Immature natural killer cell (primary cell): ENCODE measurements at regions not wholly inside any gene's neighbourhood (a gene's known extent, or its start where the extent isn't known, plus 50 kb on each side); places are given as distances from the start of the nearest gene placed in this dataset.

ENCODE experiments used
- DNase-seq, 3 donors: peaks; one replicate each; pipeline ENCODE4 v3.0.0; 2022; ENCODE audit warnings: mixed read lengths in 1 of 3
- H3K27ac Mint-ChIP-seq, 6 donors: one replicate each; pipeline ENCODE4 v1.8.0; 2020; ENCODE audit warnings: mixed read lengths in 6 of 6, mild to moderate bottlenecking in 5 of 6, inconsistent platforms in 4 of 6, moderate library complexity in 3 of 6
- H3K27me3 Mint-ChIP-seq, 3 donors: one replicate each; pipeline ENCODE4 v1.8.0; 2020 to 2021; ENCODE audit warnings: low read depth in 3 of 3, mild to moderate bottlenecking in 3 of 3, mixed read lengths in 3 of 3, moderate library complexity in 3 of 3, inconsistent platforms in 1 of 3
- H3K36me3 Mint-ChIP-seq, 3 donors: one replicate each; pipeline ENCODE4 v1.8.0; 2020; ENCODE audit warnings: mixed read lengths in 3 of 3, inconsistent platforms in 2 of 3, mild to moderate bottlenecking in 2 of 3
- H3K4me1 Mint-ChIP-seq, 2 donors: one replicate each; pipeline ENCODE4 v1.8.0; 2020; ENCODE audit warnings: inconsistent platforms in 2 of 2, mild to moderate bottlenecking in 2 of 2, mixed read lengths in 2 of 2, moderate library complexity in 1 of 2
- H3K4me3 Mint-ChIP-seq, 5 donors: one replicate each; pipeline ENCODE4 v1.8.0; 2020; ENCODE audit warnings: mild to moderate bottlenecking in 5 of 5, mixed read lengths in 5 of 5, inconsistent platforms in 3 of 5, moderate library complexity in 3 of 5
- H3K9me3 Mint-ChIP-seq, 6 donors: one replicate each; pipeline ENCODE4 v1.8.0; 2020; ENCODE audit warnings: mild to moderate bottlenecking in 6 of 6, mixed read lengths in 6 of 6, inconsistent platforms in 4 of 6, moderate library complexity in 3 of 6

DNA sequence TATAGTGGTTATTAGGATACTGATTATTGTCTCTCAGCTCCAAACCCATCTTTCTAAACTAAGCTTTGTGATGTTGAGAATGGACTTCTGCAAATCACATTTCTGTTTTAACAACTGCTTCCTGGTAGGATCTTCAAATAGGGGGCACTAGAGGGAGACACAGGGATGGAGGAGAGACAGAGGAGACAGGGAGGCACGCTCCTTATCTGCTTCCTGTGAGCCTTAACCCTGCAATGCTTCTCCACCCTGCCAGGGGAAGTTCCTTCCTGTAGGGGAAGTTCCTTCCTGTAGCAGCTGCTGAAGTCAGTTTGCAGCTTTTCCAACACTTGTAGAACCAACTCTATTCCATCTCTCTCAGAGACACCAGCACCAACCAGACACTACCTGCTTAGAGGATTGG is 847.2 kb downstream of the CCSER2 start:
- Mint-ChIP-seq H3K4me3 (no peak overlapping the region), H3K4me1 (no peaks in the 10 kb centered on the region), H3K36me3 (no peaks in the 10 kb centered on the region), H3K27me3 (peaks cover 0 to 6% (median 2%) of the 10 kb centered on the region in 3 donors), H3K9me3 (peaks cover 0 to 13% (median 7%) of the 10 kb centered on the region in 6 donors), H3K27ac (no peak overlapping the region)
- no peak for DNase-seq

DNA sequence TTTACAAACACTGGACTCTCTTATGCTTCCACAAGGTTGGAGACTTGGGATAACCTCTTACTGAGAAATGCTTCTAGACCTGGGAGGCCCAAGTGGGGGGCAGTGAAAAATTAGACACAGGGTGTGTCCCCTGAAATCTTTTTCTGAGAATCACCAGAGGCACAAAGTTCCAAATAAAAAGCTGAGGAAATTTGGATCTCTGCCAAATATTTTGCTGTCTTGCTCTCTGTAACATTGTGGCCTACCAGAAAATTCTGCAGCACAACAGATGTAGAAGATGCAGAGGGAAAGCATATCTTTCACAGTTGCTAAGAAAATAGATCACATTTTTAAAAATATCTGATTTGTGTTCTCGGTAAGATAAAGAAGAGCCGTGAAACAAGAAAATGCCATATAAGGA is 849.4 kb downstream of the CCSER2 start:
- no peaks in the 10 kb centered on the region for H3K4me1 Mint-ChIP-seq
- H3K27ac Mint-ChIP-seq: no peak overlapping the region
- H3K27me3 Mint-ChIP-seq: peaks cover 0 to 2% (median 2%) of the 10 kb centered on the region in 3 donors
- no peaks in the 10 kb centered on the region for H3K36me3 Mint-ChIP-seq
- peaks cover 0 to 15% (median 8%) of the 10 kb centered on the region in 6 donors for H3K9me3 Mint-ChIP-seq
- no peak overlapping the region for H3K4me3 Mint-ChIP-seq
- no peak for DNase-seq

DNA sequence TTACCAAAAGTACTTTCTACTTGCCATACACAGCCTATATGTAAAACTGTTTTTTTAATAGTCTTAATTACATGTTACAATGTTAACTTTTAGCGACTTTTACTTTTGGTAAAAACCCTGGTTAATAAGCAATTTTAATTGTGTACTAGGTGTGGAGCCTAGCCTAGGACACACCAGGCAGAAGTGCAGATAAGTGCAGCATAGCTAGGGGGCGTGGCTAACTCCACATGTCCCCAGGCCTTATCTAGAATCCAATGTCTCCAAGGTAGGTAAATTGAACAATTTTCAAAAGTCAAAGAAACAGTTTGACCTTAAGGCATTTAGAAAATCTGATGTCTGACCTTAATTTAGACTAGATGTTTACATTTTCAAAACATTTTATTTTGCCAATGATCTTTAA is 858.7 kb downstream of the CCSER2 start:
- Mint-ChIP-seq H3K27ac (no peak overlapping the region), H3K36me3 (no peaks in the 10 kb centered on the region), H3K4me1 (no peaks in the 10 kb centered on the region), H3K9me3 (peaks cover 0 to 26% (median 2%) of the 10 kb centered on the region in 6 donors), H3K4me3 (no peak overlapping the region), H3K27me3 (no peaks in the 10 kb centered on the region)
- DNase-seq: no peak

DNA sequence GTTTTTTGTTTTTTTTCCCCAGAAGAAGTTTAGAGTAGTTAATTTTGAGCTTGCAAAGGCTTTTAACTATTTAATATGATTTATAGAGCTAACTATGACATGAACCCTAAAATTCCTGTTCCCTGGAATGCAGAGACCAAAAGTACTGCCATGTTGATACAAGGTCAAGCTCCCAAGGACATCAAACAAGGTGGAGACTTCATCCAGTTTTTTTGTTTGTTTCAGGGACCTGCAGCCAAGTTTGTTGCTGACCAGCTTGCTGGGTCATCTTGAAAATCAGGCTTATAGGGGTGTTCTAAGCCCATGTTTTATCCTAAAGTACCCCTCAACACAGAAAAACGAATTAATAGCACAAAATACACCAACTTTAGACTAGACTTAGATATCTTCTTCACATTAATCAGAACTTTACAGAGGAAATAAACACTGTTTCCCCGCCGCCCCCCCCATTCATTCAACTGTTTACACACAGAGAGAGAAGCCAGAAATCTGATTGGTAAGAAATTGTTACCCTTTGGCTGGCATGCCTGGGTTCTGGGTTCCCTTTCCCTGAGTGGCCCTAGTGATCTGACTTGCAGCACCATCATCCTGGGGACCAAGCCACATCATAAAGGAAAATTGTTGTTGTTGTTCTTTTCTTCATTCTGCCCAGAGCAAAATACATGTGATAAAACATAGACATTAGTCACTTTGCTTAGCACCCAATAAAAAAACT is 860.5 kb downstream of the CCSER2 start:
- no peaks in the 10 kb centered on the region for H3K36me3 Mint-ChIP-seq
- no peak overlapping the region for H3K4me3 Mint-ChIP-seq
- H3K27me3 Mint-ChIP-seq: no peaks in the 10 kb centered on the region
- no peak overlapping the region for H3K27ac Mint-ChIP-seq
- no peak for DNase-seq
- H3K4me1 Mint-ChIP-seq: no peaks in the 10 kb centered on the region
- peaks cover 0 to 23% (median 2%) of the 10 kb centered on the region in 6 donors for H3K9me3 Mint-ChIP-seq

DNA sequence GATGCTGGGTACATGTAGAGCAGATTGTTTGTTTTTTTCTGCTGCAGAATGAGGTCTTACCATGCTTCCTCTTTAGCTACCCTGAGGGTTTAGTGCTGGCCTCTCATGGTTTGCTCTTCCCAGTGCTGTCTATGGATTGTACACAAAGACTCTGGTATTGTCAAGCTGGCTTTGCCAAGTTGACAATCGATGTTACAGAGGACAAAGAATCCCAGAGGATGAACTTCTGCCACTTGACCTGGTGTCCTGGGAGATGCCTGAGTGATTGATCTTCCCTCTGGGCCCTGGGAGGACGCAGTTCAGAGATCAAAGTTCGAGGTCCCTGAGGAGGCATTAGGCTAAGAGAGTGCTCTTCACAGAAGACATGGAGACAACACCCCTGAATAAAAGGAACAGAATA is 865.4 kb downstream of the CCSER2 start:
- H3K4me3 Mint-ChIP-seq: no peak overlapping the region
- no peak overlapping the region for H3K27ac Mint-ChIP-seq
- H3K9me3 Mint-ChIP-seq: peaks cover 0 to 22% (median 4%) of the 10 kb centered on the region in 6 donors
- H3K36me3 Mint-ChIP-seq: no peaks in the 10 kb centered on the region
- no peaks in the 10 kb centered on the region for H3K27me3 Mint-ChIP-seq
- no peaks in the 10 kb centered on the region for H3K4me1 Mint-ChIP-seq
- DNase-seq: no peak

DNA sequence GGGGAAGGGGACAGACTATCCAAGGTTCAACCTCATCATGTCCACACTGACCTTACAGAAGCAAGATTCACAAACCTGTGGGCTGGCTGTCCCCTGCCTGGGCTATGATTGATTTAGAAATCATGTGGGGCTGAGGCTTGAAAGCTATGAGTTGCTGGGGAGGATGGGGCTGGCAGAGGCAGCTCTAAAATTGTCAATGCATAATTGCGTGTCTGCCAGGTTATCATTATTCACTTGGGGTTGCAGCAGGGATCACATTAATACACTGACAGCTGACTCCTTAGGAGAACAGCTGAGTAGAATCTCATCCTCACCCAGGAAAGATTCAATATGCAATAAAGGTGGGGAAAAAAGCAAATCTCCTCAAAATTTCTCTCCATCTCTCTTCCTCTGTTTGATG is 866.3 kb downstream of the CCSER2 start:
- Mint-ChIP-seq H3K36me3 (no peaks in the 10 kb centered on the region), H3K27ac (no peak overlapping the region), H3K4me3 (no peak overlapping the region), H3K4me1 (no peaks in the 10 kb centered on the region), H3K27me3 (peaks cover 0 to 2% (median 0%) of the 10 kb centered on the region in 3 donors), H3K9me3 (peaks cover 0 to 13% (median 4%) of the 10 kb centered on the region in 6 donors)
- DNase-seq: no peak

DNA sequence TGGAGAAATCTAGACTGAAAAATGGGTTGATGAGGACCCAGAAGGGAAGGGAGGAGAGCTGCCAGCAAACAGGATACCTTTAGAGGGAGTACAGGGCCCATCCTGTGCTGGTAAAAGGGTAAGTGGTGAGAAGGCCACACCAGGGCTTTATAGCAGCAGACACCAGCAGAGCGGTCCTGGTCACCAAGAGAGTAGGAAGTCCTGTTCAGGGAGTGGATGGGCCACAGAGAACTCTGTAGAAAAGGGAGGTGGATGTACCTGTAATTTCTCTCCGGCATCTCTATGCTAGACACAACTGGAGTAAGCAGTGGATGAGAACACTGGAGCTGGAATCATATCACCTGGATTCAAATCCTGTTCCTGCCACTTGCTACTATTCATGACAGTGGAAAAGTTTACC is 867.2 kb downstream of the CCSER2 start:
- DNase-seq: no peak
- Mint-ChIP-seq H3K4me1 (no peaks in the 10 kb centered on the region), H3K4me3 (no peak overlapping the region), H3K9me3 (peaks cover 0 to 18% (median 4%) of the 10 kb centered on the region in 6 donors), H3K36me3 (no peaks in the 10 kb centered on the region), H3K27me3 (peaks cover 0 to 2% (median 0%) of the 10 kb centered on the region in 3 donors), H3K27ac (no peak overlapping the region)

DNA sequence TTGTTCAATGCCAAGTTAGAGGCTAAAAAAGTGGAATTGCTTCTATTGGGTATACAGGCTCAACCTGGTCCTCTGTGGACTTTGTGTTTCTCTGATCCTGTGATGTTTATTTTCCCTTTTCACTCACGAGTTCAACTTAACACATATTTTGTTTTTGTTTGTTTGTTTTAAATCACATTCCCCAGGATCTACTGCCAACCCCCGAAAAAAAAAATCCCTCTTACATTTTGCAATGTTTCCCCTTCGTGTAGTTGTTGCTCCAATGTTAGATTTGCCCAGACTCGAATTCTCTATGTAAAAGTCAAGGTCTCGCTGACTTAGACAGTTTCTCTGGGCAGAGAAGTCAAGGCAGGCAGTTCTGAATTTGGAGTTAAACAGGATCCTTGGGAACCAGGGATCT is 876.4 kb downstream of the CCSER2 start:
- no peaks in the 10 kb centered on the region for H3K4me1 Mint-ChIP-seq
- H3K9me3 Mint-ChIP-seq: peaks cover 2 to 20% (median 6%) of the 10 kb centered on the region in 6 donors
- peaks cover 0 to 2% (median 0%) of the 10 kb centered on the region in 3 donors for H3K27me3 Mint-ChIP-seq
- no peak overlapping the region for H3K4me3 Mint-ChIP-seq
- DNase-seq: no peak
- H3K27ac Mint-ChIP-seq: no peak overlapping the region
- no peaks in the 10 kb centered on the region for H3K36me3 Mint-ChIP-seq

DNA sequence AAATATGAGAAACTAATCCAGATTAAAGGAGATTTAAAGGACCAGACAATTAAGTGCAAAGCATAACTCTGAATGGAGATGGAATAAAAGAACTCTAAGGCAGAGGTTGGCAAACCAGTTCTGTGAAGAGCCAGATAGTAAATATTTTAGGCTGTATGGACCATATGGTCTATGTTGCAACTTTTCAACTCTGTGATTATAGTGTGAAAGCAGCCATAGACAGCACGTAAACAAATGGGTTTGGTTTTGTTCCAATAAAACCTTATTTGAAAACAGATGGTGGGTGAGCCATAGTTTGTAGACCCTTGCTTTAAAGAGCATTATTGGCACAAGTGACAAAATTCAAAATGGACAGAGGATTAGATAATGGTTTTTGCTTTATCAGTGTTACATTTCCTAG is 884.1 kb downstream of the CCSER2 start:
- no peaks in the 10 kb centered on the region for H3K36me3 Mint-ChIP-seq
- no peaks in the 10 kb centered on the region for H3K4me1 Mint-ChIP-seq
- H3K9me3 Mint-ChIP-seq: peaks cover 0 to 22% (median 6%) of the 10 kb centered on the region in 6 donors
- no peak for DNase-seq
- H3K27ac Mint-ChIP-seq: no peak overlapping the region
- H3K4me3 Mint-ChIP-seq: no peak overlapping the region
- peaks cover 0 to 2% (median 0%) of the 10 kb centered on the region in 3 donors for H3K27me3 Mint-ChIP-seq

DNA sequence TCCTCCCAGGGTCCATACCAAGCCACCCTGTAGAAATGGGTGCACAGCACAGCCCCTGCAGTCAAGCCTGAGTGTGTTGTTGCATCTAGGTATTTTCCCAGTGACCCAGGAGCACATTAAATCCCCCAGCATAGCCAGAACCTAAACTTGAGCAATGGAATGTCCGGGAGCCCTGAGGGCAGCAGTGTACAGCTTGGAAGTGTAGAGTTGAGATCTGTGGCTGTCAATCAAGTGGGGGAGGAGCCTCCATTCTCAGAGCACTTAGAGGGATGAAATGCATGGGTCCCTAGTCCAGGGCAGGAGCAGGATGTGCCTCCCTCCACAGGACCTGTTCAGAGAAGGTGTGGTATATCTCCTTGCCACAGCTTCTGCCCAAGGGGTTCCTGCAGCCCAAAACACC is 885.1 kb downstream of the CCSER2 start:
- DNase-seq: no peak
- Mint-ChIP-seq H3K27ac (no peak overlapping the region), H3K27me3 (peaks cover 0 to 2% (median 0%) of the 10 kb centered on the region in 3 donors), H3K4me3 (no peak overlapping the region), H3K9me3 (peaks cover 0 to 27% (median 7%) of the 10 kb centered on the region in 6 donors), H3K4me1 (no peaks in the 10 kb centered on the region), H3K36me3 (no peaks in the 10 kb centered on the region)

DNA sequence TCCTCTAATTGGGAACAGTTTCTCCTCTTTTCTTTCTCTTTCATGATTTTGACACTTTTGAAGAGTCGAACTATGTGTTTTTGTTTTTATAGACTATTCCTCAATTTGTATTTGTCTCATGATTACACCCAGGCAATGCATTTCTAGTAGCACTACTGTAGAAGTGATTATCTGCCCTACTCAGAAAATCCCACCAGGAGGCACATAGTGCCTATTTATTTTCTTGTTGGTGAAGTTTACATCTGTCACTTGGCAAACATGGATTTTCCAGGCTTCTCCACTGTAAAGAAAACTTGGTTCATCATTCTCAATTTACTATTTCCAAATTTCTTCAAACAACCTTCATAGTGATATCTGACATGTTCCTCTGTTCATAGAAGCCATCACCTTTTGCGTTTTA is 893.9 kb downstream of the CCSER2 start:
- H3K4me1 Mint-ChIP-seq: no peaks in the 10 kb centered on the region

DNA sequence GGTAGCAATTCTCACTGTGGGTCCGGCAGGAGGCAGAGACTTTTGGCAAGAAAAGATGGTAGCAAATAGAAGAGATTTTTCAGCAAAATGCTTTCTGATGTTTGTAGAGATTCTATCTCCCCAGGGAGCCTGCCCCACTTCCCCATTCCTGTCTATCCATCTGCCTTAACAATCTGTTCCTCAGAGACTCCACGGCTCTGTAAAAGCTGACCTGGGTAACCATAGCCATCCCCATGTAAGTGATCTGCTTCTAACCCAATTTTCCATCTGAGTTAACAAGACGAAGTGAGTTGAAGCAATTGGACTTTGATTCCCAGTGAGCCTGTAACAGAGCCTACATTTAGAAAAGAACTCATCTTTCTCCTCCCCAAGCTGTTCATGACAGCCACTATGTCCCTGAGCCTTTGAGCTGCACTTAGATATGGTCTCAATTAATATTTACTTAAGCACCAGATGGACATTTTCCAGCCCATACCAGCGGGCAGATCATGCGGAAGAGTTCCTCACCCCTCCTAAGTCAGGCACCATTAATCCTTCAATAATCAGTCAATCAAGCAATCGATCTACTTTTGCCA is 896.1 kb downstream of the CCSER2 start:
- no peak overlapping the region for H3K4me3 Mint-ChIP-seq
- H3K36me3 Mint-ChIP-seq: no peaks in the 10 kb centered on the region
- no peak for DNase-seq
- no peak overlapping the region for H3K27ac Mint-ChIP-seq
- peaks cover 0 to 2% (median 0%) of the 10 kb centered on the region in 3 donors for H3K27me3 Mint-ChIP-seq
- no peaks in the 10 kb centered on the region for H3K4me1 Mint-ChIP-seq
- H3K9me3 Mint-ChIP-seq: peaks cover 0 to 14% (median 4%) of the 10 kb centered on the region in 6 donors

More for the DNA sequence above, 893.9 kb downstream of the CCSER2 start:
- DNase-seq: no peak
- H3K27ac Mint-ChIP-seq: no peak overlapping the region
- no peaks in the 10 kb centered on the region for H3K36me3 Mint-ChIP-seq
- H3K27me3 Mint-ChIP-seq: peaks cover 0 to 2% (median 0%) of the 10 kb centered on the region in 3 donors
- H3K9me3 Mint-ChIP-seq: peaks cover 0 to 27% (median 8%) of the 10 kb centered on the region in 6 donors
- no peak overlapping the region for H3K4me3 Mint-ChIP-seq

DNA sequence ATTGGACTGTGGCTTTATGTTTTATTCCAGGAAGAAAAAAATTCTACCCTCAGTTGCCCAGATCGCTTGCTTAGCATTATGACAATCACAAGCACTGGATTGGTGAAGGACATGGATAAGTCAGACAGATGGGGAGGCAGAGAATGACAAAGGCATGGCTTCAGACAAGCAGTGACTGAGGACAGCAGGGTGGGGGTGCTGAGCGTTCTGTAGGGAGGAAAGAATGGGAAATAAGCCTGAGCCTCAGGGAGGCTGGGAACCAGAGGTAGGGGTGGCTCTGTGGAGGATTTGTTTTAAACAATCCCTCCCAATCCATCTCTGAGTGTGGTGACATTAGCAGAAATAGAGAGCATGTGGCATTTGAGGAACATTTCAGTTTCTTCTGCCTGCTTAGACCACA is 896.9 kb downstream of the CCSER2 start:
- peaks cover 0 to 2% (median 0%) of the 10 kb centered on the region in 3 donors for H3K27me3 Mint-ChIP-seq
- no peak overlapping the region for H3K4me3 Mint-ChIP-seq
- peaks cover 0 to 10% (median 3%) of the 10 kb centered on the region in 6 donors for H3K9me3 Mint-ChIP-seq
- H3K36me3 Mint-ChIP-seq: no peaks in the 10 kb centered on the region
- H3K4me1 Mint-ChIP-seq: no peaks in the 10 kb centered on the region
- no peak overlapping the region for H3K27ac Mint-ChIP-seq
- DNase-seq: no peak

DNA sequence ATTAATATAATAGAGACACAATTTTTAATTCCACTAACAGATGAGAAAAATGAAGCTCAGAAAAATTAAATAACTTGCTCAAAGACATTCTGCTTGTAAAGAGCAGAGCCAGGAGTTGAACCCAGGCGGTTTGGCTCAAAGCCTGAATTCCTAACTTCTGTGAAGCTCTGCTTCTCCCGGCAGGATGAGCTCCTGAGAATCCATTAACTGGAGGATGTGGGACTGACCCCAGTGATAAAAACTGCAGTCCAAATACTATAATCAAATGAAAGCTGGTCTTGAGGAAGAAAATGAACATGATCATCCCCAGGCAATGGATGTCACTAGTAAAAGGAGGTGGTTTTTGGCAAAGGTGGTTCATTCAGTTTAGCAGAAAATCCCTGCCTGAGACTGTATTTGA is 898.2 kb downstream of the CCSER2 start:
- Mint-ChIP-seq H3K27me3 (peaks cover 0 to 2% (median 0%) of the 10 kb centered on the region in 3 donors), H3K9me3 (peaks cover 0 to 10% (median 3%) of the 10 kb centered on the region in 6 donors), H3K36me3 (no peaks in the 10 kb centered on the region), H3K27ac (no peak overlapping the region), H3K4me3 (no peak overlapping the region), H3K4me1 (no peaks in the 10 kb centered on the region)
- DNase-seq: no peak
